Stimulated activated CD4-positive, alpha-beta T cell treated with anti-CD3 and anti-CD28 coated beads, Interleukin-2, amount 100 ng/mL, for 48 hours (primary cell): ENCODE measurements at regions not wholly inside any gene's neighbourhood (a gene's known extent, or its start where the extent isn't known, plus 50 kb on each side); places are given as distances from the start of the nearest gene placed in this dataset.
"Not testable (repeated sequence)": the region's sequence is repeated elsewhere in the genome, so short reads cannot be mapped to it uniquely, and the experiment has no call there.

Source experiments
- DNase-seq, 2 donors: peaks; one replicate each; pipeline ENCODE4 v3.0.0-alpha.2; 2020

GRCh38 chr11:112624431-112624830, 336.8 kb upstream of the NCAM1 start:
- DNase-seq: no peak

DNA sequence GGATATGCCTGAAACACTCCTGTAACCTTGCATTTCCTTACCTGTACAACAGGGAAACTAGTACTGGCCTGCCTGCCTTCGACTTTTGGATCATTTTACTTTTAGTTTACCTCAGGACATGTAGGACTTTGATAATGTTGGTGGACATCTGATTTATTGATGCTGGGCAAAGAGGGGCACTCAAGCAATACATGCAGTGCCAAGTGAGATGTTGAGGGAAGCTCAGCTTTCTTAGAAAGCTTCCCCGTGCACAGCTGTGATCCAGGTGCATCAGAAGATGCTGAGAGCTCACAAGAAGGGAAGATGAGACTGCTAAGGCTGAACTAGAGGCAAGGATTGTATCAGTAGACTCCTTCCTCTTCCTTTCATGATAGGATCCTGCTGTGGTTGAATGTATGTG, 336.2 kb upstream of the NCAM1 start:
- DNase-seq: not testable (repeated sequence)

GRCh38 chr11:112625814-112626213, 335.4 kb upstream of the NCAM1 start:
- no peak for DNase-seq

- no peak for DNase-seq
Observed at GRCh38 chr11:112626731-112627130, 334.5 kb upstream of the NCAM1 start.

DNA sequence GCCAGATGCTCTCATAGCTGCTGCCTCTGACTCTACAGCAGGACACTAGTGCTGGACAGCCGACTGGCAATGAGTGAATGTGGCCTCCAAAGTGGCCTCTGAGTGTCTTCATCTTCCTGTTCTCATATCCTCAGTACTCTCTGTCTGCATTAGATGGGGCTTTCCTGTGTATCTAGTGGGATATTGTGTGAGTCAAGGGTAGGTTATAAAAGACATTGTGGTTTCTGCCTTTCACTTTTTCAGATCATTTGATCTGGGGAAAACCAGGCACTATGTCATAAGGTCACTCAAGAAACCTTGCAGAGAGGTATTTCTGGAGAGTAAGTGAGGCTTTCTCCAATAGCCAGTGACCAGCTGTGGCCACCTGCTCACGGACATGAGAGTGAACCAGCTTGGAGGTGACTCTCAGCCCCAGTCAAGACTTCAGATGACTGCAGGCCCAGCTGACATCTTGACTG, 333.6 kb upstream of the NCAM1 start:
- DNase-seq: no peak

DNA sequence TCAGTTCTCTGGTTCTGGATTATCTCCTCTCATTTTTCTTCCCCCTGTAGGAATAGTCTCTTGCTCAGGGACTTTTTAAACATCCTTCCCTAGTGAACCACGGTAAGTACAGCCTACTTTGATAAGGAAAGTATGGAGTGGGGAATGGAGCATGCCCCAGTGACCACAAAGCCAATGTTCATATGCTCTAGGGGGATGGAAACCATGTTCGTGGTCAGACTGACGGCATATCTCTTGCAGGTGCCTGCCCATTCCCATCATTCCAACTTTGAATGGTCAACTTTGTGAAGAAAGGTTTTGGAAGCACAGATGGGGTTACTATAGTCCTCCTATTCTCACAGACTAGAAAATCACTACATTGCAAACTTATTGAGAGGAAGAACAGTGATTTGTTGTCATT, 332.5 kb upstream of the NCAM1 start:
- no peak for DNase-seq

- no peak for DNase-seq
Observed at GRCh38 chr11:112630496-112630895, 330.7 kb upstream of the NCAM1 start.

DNA sequence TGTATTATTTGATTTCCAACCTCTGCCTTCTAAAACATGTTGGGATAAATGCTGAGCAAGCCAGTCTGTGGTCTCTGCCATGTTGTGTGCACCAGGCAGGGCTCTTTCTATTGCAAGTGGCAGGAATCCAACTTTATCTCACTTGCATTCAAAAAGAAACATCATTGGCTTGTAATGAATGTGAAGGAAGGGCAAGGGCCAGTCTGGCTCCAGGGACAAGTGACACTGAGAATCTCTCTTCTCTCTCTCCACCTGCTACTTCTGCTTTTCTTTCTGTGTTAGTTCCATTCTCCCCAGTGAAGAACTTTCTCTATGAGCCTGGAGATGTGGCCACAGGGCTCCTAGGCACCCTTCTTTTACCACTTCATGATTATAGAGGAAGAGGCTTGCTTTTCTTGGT, 329.9 kb upstream of the NCAM1 start:
- DNase-seq: no peak

DNA sequence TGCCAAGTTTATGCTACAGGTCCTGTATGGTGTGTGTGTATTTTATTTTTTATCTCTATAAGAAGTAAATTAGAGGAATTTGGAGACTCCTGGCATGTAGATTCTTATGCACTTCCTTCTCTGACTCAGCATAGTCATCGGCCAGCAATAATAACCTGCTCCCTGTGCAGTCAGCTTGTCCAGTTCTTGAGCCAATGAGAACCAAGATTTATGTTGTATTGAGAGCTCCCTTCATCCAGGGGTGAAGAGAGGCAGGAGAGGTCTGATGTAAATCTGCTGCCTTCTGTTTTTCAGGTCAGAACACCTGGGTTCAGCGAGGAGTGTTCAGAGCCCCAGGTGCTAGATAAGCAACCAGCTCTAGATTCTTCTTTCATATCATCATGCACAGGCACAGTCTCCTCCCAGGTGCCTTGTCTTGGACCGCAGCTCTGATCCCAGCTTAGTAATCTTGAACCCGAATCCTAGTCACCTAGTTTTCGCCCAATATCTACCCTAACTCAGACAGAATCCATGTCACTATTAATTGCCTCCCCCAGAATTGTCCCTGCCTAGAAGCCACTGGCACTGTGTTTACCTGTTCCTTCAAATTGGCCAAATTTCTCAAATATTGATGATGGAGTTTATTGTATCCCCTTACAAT, 328.2 kb upstream of the NCAM1 start:
- no peak for DNase-seq

DNA sequence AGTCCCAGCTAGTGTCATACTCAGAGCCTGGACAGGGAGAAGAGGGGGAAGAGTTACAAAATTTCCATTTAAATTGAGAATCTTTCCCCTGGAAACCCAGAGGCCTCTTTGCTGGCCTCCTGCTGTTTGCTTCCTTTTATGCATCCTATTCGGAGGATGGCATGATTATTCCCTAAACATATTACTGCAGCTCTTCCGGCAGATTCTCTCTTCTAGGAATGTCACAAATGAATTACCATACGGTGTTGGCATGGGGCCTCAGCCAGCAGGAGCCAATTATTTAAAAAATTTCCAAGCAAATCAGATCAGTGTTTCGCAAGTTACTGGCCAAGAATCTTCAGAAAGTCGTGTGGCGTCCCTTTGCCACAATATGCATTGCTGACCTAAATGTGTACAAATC, 326.7 kb upstream of the NCAM1 start:
- DNase-seq: no peak

DNA sequence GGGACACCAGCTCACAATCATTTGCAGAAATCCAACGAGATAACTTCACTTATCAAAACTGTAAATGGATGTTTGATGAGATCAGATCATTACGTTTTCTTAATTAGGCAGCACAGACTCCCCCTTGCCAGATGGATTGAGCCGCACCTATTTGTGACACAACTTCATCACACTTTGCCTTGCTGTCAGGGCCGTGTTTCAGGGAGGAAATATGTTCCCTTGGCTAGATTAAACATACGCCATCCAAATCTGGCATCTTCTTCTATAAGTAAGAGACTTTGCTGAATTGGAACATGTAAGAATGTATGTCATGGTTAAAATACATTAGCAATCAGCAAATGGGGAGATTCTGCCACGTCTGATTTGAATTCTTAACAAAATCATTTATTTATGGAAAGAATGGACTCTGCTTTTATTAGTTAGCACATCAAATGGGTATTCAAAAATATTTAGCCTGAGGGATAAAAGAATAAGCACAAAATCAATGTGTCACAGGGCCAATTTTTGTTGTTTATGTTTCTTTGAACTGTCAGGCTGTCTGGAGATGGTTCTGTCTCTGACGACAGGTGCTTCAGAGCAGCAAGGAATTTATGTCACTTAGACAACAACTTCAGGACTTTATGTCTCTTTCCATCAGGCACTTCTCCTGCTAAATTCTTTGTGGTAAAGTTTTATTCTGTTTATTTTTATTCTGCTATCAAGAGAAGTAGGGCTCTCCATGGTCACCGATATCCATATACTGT, 326.1 kb upstream of the NCAM1 start:
- no peak for DNase-seq

- no peak for DNase-seq
Observed at GRCh38 chr11:112637076-112637475, 324.1 kb upstream of the NCAM1 start.

- no peak for DNase-seq
Observed at GRCh38 chr11:112637876-112638275, 323.3 kb upstream of the NCAM1 start.

DNA sequence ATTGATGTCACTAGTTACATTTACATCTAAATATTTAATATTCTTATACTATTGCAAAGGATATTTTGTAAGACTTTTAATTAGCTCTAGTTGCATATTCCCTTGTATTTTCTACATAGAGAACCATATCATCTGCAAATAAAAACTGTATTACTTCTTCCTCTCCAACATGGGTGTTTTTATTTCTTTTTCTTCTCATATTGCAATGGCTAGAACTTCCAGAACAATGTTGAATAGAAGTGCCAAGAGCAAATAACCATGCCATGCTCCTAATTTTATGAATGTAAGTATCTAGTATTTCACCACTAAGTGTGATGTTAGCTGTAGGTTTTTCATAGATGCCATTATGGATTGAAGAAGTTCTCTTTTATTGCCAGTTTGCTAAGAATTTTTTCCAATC, 321.8 kb upstream of the NCAM1 start:
- DNase-seq: no peak

- DNase-seq: no peak
Observed at GRCh38 chr11:112643416-112643815, 317.8 kb upstream of the NCAM1 start.

DNA sequence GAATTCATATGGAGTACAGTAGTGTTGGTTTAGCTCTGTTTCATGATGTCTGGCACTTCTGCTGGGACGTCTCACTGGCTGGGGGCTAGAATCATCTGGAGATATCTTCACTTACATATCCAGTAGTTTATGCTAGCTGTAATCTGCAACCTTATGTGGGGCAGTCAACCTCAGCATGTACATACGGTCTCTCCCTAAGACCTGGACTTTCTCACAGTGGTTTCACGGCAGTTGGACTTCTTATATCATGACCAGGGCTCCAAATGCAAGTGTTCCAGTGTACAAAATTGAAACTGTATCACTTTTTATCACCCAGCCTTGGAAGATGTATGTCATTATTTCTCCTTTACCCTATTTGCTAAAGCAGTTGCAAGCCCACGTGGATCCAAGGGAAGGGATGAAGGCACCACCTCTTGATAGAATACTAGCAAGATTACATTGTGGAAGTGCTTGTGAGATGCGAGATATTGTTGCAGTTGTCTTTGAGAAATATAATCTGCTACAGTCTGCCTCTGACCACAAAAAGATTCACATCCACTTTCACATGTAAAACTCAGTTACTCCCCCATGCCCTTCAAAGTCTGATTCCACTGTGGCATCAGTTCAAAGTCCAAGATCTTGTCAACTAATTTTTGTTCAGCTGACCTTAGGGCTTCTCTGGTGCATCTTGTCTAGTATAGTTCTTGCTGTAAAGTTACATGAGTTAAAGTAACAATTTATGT, 316.6 kb upstream of the NCAM1 start:
- DNase-seq: no peak

DNA sequence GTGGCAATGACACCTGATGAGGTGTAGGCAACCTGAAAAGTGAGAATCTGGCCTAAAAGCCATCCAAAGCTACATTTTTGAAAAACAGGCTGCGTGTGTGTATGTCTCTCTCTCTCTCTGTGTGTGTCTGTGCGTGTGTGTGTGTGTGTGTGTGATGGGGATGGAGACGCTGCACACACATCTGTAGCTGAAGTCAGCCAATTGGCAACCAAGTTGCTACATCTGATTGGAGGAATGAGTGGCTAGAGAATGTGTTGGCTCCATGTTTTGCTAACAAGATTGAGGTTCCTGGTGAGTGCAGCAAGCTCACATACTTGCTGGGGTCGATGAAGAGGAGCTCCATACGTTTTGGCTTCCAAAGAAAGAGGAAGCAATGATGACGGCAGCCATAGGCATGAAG, 311.4 kb upstream of the NCAM1 start:
- DNase-seq: no peak

DNA sequence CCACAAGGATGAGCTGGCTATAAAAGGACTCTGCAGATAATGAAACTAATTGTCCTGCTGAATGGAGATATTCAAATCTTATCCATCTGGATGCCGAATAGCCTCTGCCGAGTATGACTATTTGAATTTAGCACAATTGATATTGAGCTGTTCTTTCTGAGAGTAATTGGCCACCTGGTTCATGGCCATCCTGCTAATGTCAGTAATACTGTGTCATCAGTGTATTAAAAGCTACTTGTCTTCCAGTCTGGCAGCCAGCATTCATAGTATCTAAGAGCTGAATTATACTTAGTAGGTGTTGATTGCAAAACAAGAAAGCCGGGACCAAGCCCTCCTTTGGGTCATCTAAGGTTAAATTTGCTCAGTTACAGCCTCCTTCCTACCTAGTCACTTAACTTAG, 310.7 kb upstream of the NCAM1 start:
- DNase-seq: no peak

DNA sequence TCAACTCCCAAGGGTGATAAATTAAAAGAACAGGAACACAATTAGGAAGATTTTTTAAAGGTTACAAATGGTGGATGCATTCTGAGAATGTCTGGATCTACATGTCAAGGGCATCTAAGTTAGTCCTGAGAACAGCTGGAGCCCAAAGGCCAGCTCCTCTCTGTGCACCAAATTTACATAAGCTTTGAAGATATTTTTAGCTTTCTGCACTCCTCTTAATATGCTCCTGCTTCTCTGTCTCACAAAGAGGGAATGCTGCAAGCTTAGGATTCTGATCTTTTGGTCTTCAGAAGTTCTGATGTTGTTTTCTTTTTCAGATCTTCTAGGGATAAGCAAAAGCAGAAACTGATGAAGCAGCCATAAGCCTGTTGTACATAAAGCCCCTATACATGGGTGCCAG, 309.8 kb upstream of the NCAM1 start:
- DNase-seq: no peak

- DNase-seq: no peak
Observed at GRCh38 chr11:112652786-112653390, 308.3 kb upstream of the NCAM1 start.

DNA sequence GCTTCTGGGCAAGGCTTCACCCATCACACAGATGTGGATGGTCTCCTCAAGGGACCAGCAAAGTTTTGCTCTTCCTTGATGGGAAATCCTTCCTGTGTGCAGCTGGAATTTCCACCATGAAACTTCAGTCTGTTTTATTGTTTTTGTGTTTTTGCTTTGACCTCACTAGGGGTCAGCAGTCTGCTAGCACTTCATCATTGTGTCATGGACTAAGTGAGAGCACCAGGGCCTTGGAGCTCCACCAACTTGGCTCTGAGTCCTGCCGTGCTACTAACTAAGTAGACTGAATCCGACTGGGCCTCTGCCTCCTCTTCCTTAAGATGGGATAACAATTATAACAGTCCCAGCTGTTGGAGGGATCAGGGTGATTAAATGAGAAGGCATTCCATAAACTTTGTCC, 305.8 kb upstream of the NCAM1 start:
- DNase-seq: no peak

- DNase-seq: no peak
Observed at GRCh38 chr11:112656772-112657428, 304.3 kb upstream of the NCAM1 start.

- no peak for DNase-seq
Observed at GRCh38 chr11:112658431-112658878, 302.8 kb upstream of the NCAM1 start.
